Hepatic stellate cell (primary cell): ENCODE measurements at regions not wholly inside any gene's neighbourhood (a gene's known extent, or its start where the extent isn't known, plus 50 kb on each side); places are given as distances from the start of the nearest gene placed in this dataset.
A peak's percentile ranks its signal among the peaks of the same experiment; 100 is the strongest.

Source experiments
- DNase-seq: peaks from one replicate; pipeline ENCODE4 v3.0.0; 2011; ENCODE audit warnings: low spot score

DNA sequence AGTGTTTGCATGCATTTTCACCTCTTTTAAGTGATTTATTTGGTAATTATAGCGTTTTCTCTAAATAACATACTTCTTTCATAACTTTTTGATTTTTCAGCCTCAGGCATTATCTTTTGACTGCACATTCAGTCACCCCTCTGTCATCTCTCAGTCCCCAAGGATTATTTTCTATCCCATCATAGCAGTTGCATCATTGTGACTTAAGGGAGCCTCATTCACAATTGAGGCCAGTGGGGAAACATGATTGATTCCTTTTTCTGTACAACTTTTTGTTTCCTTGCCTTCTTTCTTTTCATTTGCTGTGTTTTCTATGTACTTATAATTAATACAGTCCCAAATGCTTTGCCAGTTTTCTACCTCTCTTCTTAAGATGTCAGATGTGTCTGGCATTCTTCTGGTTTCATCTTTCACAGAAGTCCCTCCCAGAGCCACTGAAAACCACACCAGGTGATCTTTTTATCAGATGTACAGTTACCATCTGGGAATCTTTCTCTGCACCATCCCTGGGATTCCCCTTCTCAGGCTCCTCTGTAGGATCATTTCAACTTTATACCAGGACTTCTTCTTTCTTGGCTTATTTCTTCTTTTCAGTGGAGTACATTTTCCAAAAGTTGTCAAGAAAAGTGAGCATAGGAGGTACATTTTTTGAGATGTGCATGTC is 151.4 kb downstream of the RAP2B start:
- DNase-seq = no peak

DNA sequence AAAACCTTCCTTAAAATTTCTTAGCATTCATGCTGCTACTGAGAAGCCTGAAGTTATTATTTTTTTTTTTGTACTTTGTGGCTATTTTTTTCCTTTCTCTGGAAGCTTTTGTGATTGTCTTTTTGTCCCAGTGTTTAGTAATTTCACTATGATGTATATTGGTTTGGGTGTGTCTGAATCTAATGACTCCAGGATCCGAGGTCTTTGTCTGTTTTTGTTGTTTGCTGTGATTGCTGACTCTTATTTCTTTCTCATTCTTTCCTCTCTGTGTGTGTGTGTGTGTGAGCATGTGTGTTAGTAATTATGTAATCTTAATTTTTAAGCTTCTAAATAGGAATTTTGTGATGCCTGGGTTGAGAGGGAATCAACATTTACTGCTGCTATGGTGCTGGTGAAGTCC is 152.0 kb downstream of the RAP2B start:
- DNase-seq = no peak

DNA sequence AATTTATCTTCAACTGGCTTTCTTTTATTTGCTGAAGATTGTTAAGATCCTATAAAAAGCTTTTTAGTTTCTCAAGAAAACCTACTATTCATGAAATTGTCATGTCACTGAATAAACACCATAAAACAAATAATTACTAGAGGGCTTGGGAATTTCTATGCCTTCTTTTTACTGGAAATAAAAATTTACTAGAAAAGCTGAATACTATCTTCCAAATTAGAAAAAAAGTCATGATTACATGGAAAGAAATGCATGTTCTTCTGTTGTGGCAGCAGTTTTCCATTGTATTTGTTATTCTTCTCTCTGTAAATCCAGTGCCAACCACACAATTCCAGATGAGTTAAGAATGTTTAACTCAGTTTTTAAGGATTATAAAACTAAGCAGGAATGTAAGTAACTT is 153.8 kb downstream of the RAP2B start:
- peak; percentile 53 for DNase-seq

DNA sequence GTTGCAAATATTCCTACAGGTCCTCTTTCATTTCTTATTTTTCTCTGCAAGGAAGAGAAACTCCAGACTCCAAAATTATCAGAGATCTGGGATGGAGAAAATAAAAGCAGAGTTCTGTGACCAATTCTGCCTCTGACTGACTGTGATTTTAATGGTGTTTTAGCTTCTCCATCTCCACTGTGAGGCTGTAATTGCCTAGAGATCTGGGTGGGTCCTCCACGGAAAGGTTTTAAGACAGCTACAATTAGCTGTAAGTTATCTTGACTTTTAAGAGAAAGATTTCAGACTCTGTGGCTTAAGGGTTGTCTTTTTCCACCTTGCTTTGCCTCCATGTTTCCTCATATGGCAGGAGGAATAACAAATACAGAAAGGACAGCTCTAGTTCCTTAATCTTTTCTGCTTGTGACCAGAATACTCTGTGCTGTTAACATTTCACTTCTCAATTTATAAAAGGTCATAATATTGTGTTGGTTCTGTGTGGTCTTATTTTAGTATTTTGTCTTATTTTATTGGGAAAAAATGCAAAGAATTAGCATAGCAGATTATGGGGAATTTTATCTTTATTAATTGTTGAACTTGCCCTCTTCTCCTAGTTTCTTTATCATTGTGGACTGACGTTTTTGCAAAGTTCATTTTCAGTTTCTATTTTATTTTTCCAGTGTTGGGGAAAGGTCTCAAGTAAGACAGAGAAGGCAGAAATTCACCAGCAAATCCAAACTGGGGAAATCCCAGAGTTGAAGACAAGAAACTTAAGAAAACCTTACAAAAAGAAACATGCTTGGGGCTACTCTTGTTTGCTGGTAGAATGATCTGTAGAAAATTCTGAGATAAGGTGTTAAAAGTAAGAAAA is 157.9 kb downstream of the RAP2B start:
- DNase-seq = no peak

DNA sequence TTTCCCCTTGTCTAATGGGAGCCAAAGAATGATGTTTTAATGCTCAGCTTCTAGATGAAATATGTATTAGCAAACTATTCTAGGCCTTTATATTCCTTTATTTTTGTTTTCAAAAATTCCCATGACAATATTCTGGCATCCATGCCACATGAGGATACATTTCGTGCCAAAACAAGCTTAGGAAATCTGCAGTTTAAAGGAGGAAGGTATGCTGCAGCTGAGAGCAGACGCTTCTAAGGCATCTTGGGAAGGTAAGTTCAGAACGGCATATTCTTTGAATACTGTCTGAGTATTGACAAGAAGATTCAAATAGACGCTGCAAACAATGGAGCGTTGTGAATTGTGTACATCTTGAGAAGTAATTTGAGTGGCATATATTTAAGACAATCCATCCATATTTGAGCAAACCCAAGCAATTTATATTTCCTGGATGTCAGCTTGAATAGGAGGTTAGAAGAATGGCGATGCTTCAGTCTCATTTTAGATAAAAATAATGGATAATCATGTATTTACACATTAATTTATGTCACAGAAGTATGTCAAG is 158.6 kb downstream of the RAP2B start:
- no peak for DNase-seq

DNA sequence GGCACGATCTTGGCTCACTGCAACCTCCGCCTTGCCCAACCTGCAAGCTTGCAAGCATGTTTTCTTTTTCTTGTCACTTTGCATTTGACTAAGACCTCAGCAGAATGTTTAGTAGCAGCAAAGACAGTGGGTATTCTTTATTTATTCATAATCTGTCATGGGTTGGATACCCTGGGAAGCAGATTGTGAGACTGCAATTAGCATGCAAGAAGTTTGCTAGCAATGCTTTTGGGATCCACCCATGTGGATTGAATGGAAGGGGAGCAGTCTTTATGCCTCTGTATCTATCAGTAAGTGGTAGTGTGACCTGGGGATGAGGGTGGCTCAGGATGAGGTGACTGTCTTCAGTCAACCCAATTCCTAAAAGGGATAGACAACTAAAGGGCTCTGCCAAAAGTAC is 166.7 kb downstream of the RAP2B start:
- no peak for DNase-seq

DNA sequence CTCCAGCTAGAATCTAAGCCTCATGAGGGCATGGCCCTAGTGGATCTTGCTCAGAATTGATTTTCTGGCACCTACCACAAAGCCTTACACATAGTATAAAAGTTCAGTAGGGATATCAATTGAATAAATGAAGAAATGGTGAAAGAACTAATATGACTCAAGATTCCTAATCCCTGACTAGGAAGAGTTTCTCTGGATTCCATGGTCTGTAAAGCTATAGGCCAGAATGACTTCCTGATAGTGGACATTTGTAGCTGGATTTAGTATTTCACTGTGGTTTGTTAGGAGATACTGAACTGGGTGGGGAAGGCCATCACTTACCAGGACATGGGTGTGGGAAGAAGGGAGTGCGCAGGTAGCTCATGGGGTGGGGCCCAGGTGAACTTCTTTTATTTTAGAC is 168.9 kb downstream of the RAP2B start:
- peak; percentile 19 for DNase-seq

DNA sequence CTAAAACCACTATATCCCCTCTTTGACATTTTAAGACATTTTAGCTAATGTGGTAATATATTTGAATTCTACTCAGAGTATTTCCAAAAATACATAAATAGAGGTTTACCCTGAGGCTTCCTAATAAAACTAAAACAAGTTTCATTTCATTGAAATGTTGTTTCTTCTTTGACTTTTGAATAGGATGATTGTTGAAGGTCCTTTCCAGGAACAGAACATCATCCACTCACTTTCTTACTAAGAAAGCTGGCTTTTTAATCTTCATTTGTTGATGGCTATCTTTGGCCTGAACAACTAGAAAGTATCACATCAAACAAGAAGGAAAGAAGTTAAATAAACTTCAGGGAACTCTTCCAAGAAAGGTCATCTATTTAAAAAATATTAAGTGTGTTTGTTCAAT is 169.7 kb downstream of the RAP2B start:
- DNase-seq = no peak

DNA sequence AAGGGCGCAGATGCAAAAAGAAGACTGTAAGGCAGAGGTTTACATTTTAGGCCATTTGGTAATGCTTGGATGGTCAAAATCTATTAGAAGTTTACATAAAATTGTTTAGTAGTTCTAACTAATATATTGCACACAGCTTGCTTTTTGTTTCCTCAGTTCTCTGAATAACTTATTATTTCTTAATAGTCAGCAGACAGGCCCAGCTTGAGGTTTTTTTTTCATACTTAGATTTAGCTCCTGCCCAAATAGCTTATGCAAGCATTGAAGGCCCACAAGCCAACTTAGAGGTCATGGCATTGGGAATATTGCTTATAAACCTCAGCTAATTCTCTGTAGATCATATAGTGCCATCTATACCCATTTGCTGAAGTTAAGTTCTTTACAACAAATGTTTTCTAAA is 172.5 kb downstream of the RAP2B start:
- no peak for DNase-seq

DNA sequence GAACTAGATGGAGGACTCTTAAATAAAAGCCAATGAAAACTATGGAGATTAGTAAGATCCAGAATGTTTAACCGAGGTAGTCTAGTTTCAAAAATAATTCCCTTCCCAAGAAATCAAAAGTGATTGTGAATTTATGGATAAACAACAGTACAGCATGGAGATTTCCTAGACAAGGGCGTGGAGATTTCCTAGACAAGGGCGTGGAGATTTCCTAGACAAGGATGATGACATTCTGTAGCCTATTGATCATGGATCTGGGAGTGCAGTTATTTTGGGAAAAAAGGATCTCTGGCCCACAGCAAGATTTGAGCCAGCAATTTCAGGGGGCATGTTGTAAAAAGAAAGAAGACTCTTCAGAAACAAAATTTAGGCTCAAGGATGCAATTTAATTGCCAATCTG is 175.3 kb downstream of the RAP2B start:
- no peak for DNase-seq

DNA sequence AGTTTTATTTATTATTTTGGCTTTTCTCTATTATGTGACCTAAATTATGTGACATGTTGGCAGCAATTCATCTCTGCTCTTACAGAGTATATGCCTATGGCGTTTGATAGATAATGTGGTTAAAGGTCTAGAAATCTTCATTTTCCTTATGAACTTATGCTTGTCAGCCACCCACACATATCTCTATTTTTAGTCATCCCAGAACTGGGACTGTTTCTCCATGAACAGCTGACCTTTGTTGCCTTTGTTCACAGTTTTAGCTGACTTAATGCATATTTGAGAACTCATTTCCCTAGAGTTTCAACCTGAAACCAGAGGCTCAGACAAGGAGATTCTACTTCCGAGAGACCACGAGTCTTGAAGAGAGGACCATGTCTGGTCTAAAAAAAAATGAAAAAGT is 176.5 kb downstream of the RAP2B start:
- DNase-seq = peak; percentile 24

DNA sequence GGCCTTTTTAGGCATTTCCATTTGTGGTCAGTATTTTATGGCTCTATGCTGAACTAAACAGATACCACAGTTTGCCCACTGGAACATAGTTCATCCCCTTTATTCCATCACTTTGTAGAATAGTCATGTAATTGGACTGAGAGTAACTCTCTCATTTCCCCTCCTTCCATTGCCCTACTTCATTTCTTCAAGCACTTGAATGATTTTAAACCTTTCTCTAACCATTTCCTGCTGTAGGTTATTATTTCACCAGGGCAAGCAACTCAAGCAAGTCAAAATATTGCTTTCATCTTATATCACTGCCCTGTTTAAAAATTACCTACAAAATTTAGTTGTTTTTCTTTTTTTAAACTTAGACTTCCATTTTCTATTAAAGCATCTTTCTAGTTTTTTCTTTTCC is 177.0 kb downstream of the RAP2B start:
- no peak for DNase-seq

DNA sequence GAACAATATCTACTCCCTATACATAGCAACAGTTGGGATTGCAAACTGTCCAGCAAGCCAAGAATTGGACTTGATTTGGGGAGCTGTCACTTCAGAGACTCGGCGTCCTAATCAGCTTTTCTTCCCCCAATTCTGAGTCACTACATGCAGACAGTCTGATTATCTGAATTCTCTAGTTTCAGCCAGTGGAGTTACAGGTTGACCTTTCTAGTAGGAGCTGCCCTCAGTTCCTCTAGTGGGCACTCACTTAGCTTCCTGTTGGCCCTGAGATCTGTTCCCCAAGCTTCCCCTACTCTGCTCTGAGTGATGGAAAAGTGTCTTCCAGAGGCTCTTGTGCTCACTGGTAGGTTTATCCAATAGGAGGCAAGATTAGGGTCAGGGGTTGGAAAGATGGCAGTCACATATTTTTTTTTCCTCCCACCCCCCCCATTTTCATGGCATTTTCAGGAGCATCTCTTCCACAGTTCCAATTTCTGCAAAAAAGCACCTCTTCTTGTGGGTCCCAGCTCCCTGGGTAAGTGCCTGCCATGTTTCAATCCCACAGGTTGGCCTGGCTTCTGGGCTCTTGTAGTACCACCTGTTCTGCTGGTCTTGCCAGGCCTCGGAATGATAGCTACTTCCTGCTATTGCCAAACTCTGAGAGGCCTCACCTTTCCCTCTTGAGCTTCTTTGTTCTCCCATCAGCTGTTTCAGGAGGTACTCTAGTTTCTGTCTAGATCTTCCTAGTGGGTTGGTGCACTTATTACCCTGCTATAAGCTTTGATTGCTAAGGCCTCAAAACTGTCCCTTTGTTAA is 182.2 kb downstream of the RAP2B start:
- DNase-seq = no peak

DNA sequence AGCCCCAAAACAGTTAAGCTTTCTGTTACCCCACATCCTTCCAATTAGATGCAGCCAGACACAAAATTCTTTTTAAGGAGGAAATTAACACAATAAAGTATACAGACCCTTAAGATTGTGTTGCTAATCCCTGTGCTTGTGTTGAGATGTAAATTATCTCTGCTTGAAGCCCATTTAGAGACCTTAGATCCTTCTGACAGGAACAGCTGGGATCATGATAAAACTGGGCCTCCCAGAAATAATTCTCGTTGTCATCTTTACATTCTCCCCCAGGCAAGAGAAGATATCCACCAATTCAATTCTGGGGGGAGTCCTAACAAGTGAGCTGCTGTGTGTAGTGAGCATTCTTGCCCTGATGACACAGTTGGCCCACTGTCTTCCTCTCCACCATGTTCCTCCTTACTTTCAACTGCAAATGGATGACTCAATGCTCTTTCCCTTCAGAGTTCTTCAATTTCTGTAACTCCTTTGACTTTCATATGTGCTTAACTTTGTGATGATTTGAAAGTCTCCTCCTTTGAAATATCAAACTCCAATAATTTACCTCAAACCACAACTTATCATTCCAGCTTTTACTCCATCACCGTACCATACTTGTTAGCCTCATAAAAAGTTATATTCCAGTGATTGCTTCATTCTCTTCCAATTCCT is 186.6 kb downstream of the RAP2B start:
- no peak for DNase-seq

DNA sequence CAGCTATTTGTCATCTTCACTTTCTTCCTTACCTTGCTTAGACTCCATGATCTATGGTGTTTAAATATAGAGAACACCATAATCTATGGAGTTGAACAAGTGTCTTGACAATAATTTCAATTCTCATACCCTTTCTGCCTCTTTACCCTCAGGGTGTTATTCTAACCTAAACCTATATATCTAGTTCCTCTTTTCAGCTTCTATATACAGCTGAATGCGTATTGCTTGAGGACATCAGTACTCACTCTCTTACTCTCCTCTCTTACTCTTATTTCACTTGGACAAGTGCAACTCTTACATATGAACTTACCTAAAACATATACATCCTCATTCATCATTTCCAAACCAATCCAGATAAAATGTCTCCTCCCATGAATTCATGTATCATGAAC is 187.1 kb downstream of the RAP2B start:
- no peak for DNase-seq

DNA sequence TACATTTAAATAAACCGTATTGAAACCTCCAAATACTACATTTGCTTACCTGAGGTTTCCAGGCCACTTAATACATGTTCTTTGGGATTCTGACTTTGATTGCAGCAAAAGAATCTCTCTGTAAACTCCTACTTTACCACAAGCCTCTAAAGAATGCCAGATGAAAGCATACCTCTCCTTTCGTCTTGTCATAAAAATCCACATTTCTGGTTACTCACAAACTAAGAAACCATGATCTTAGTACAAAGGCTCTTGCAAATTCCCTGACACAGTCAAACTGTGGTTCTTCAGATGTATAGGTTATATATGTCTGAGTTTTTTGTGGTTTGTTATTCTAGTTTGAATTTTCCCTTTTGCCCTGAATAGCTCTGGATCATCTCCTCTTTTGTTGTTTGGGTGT is 188.4 kb downstream of the RAP2B start:
- DNase-seq = peak; percentile 11

DNA sequence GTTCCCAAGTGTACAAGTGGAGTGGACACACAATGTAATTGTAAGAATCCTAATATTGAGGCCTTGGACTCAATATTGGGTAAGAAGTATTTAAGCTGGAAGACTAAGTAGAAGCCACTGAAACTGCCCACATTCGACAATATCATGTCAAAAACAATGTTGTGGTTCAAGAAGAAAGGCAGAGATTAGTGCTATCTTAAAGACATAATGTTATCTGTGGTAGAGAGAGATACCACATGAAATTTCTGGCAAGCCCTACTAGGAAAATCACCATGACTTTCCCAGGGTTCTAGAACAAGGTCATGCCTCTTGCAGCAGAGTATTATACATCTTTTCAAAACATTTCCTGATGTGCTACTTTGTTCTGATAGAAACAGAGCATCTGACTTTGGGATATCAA is 192.6 kb downstream of the RAP2B start:
- DNase-seq = no peak

DNA sequence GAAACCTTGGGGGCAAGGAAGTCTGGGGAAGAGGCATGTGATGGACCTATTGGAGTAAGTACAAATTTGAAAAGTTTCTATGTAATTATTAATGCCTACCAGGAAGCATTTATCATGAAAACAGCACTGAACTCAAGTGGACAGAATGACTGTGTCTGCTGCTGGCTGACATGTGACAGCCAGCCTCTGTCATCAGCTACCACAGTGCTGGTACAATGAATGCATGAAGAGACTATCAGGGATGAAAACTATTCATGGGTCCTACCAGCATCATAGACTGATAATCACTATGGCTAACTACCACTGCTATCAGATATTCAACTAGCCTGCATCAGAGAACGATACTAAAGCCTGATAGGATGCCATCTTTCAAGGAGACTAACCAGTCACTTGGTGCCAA is 193.5 kb downstream of the RAP2B start:
- DNase-seq = no peak

DNA sequence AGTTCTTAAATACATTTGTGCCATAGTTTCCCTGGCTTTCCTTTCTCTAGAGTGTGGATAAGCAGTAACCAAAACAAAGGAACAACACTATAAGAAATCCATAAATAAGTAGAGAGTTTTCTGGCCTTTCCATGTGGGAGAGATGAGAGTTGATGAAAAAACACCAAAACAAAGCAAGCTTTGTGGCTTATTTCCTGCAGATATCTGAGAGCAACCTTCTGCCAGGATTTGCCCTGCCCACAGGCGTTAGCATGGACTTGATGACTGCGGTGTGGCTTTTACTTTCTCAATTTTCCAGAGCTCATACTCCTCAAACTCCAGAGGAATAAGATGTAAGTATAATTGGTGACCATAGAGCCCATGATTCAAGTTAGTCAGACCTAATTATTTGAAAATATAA is 194.9 kb downstream of the RAP2B start:
- DNase-seq = no peak

DNA sequence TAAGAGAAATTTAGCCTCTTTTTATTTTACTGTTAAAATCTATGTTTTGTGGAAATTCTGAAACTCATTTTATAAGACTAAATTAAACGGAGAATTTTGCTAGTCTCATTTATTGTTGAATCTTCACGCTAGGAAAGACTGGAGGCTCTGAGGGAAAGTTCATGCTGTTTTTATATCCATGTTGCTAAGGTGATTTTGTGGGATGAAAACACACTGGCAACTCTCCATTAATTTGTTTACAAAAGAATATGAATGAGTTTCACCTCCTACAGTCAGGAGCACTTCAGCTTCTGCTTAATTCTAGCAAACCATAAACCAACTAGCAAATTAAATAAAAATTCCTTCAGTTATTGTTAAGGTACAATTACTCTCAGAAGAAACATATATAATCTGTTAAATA is 195.4 kb downstream of the RAP2B start:
- DNase-seq = no peak

DNA sequence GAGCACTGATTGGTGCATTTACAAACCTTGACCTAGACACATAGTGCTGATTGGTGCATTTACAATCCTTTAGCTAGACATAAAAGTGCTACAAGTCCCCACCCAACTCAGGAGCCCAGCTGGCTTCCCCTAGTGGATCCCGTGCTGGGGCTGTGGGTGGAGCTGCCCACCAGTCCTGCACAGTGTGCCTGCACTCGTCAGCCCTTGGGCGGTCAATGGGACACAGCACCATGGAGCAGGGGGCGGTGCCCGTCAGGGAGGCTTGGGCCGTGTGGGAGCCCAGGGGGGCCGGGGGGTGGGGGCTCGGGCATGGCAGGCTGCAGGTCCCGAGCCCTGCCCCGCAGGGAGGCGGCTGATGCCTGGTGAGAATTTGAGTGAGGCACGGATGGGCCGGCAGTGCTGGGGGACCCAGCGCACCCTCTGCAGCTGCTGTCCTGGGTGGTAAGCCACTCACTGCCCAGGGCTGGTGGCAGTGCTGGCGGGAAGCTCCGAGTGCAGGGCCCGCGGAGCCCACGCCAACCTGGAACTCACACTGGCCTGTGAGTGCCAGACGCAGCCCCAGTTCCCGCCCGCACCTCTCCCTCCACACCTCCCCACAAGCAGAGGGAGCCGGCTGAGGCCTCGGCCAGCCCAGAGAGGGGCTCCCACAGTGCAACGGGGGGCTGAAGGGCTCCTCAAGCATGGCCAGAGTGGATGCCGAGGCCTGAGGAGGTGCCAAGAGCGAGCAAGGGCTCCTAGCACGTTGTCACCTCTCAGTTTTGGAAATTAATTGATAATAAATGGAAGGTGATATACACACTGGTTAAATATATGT is 207.7 kb downstream of the RAP2B start:
- no peak for DNase-seq
